SK-N-SH (cell line): ENCODE measurements at regions not wholly inside any gene's neighbourhood (a gene's known extent, or its start where the extent isn't known, plus 50 kb on each side); places are given as distances from the start of the nearest gene placed in this dataset.

Source experiments
- CTCF ChIA-PET: fragments of 300-600, 350-600 bp; formaldehyde crosslinking; extraction: SDS; loops from one replicate; lab custom pipeline; 2021; lab: Yijun Ruan, JAX
- POLR2A ChIA-PET: fragments of 350-600 bp; sonication (Branson Sonifier 250); formaldehyde crosslinking; extraction: SDS; loops from one replicate; lab custom pipeline; 2020; ENCODE audit warnings: antibody characterized with exemption, inconsistent platforms; lab: Yijun Ruan, JAX
- DNase-seq: peaks from one replicate; pipeline ENCODE4 v3.0.0; 2012
- H2AFZ ChIP-seq: fragments of 200-600 bp; sonication (generic); 2 replicates; pipeline ENCODE4 v1.8.1; 2016; ENCODE audit warnings: antibody characterized with exemption, mild to moderate bottlenecking, low read depth
- H3F3A ChIP-seq: fragments of 200-600 bp; sonication (generic); replicated peaks from 2 replicates; pipeline ENCODE3; 2016; ENCODE audit warnings: antibody characterized with exemption, mild to moderate bottlenecking; ENCODE audit not compliant: insufficient read depth
- H3K27ac ChIP-seq, 2 experiments: fragments of 200-500 bp in 1 of 2; fragments of 200-600 bp in 1 of 2; sonication (Bioruptor generic) in 1 of 2; sonication (generic), shearing (Covaris generic) in 1 of 2; 2 replicates each; pipeline versions ENCODE4 v1.5.1 to v1.6.1; 2014 to 2016; ENCODE audit warnings: low read depth in 2 of 2, inconsistent platforms in 1 of 2, low read length in 1 of 2, mild to moderate bottlenecking in 1 of 2, mixed read lengths in 1 of 2
- H3K27me3 ChIP-seq: fragments of 200-600 bp; sonication (generic), shearing (Covaris generic); 2 replicates; pipeline ENCODE4 v1.6.1; 2016; ENCODE audit warnings: mixed run types; ENCODE audit not compliant: insufficient read depth
- H3K36me3 ChIP-seq, 2 experiments: fragments of 200-500 bp in 1 of 2; fragments of 200-600 bp in 1 of 2; sonication (Bioruptor generic) in 1 of 2; sonication (generic) in 1 of 2; replicated peaks in 1 of 2; 2 replicates each; pipeline versions ENCODE3 to v1.5.1; 2014 to 2016; ENCODE audit warnings: low read length in 1 of 2, mild to moderate bottlenecking in 1 of 2; ENCODE audit not compliant: insufficient read depth in 2 of 2, control insufficient read depth in 1 of 2
- H3K4me1 ChIP-seq, 2 experiments: fragments of 200-500 bp in 1 of 2; fragments of 200-600 bp in 1 of 2; sonication (Bioruptor generic) in 1 of 2; sonication (generic), shearing (Covaris generic) in 1 of 2; 2 replicates each; pipeline versions ENCODE4 v1.5.1 to v1.6.1; 2014 to 2016; ENCODE audit warnings: low read depth in 1 of 2, low read length in 1 of 2, mixed run types in 1 of 2; ENCODE audit not compliant: insufficient read depth in 2 of 2, control insufficient read depth in 1 of 2
- H3K4me2 ChIP-seq: fragments of 200-600 bp; sonication (generic), shearing (Covaris generic); 2 replicates; pipeline ENCODE4 v1.6.1; 2017; ENCODE audit warnings: mixed run types
- H3K4me3 ChIP-seq, 2 experiments: fragments of 200-500 bp in 1 of 2; fragments of 200-600 bp in 1 of 2; sonication (Bioruptor generic) in 1 of 2; sonication (generic), shearing (Covaris generic) in 1 of 2; 2 replicates each; pipeline versions ENCODE4 v1.5.1 to v1.8.1; 2014 to 2016; ENCODE audit warnings: low read depth in 2 of 2, inconsistent platforms in 1 of 2, low read length in 1 of 2, mild to moderate bottlenecking in 1 of 2, mixed read lengths in 1 of 2, moderate library complexity in 1 of 2
- H3K79me2 ChIP-seq: fragments of 200-600 bp; sonication (generic); 2 replicates; pipeline ENCODE4 v1.8.1; 2017; ENCODE audit warnings: mild to moderate bottlenecking; ENCODE audit not compliant: insufficient read depth
- H3K9ac ChIP-seq: fragments of 200-600 bp; sonication (generic); 2 replicates; pipeline ENCODE4 v1.6.1; 2017; ENCODE audit warnings: mixed run types
- H3K9me2 ChIP-seq: fragments of 200-600 bp; sonication (generic); 2 replicates; pipeline ENCODE4 v1.6.1; 2017; ENCODE audit warnings: mixed run types
- H3K9me3 ChIP-seq: fragments of 200-600 bp; sonication (generic); 2 replicates; pipeline ENCODE4 v1.6.1; 2017; ENCODE audit warnings: mixed run types, mild to moderate bottlenecking, moderate library complexity
- H4K20me1 ChIP-seq: fragments of 200-600 bp; sonication (generic); 2 replicates; pipeline ENCODE4 v1.6.1; 2017; ENCODE audit warnings: mild to moderate bottlenecking, mixed run types; ENCODE audit not compliant: insufficient read depth
- CHD2 ChIP-seq: fragments of 150-350 bp; IDR thresholded peaks from 2 replicates; pipeline ENCODE4 v1.6.1; 2018; ENCODE audit warnings: low read length; ENCODE audit not compliant: partially characterized antibody
- ELF1 ChIP-seq: IDR thresholded peaks from 2 replicates; pipeline ENCODE4 v1.4.0; 2012
- FOXM1 ChIP-seq: IDR thresholded peaks from 2 replicates; pipeline ENCODE4 v1.4.0; 2012; ENCODE audit warnings: low read depth, mild to moderate bottlenecking
- GABPA ChIP-seq: IDR thresholded peaks from 2 replicates; pipeline ENCODE4 v1.4.0; 2012; ENCODE audit warnings: low read depth, mild to moderate bottlenecking
- NFIC ChIP-seq: IDR thresholded peaks from 2 replicates; pipeline ENCODE4 v1.4.0; 2012; ENCODE audit warnings: borderline replicate concordance
- PBX3 ChIP-seq: IDR thresholded peaks from 2 replicates; pipeline ENCODE4; 2012
- POLR2AphosphoS5 ChIP-seq: IDR thresholded peaks from 2 replicates; pipeline ENCODE4 v1.6.1; 2012; ENCODE audit warnings: low read depth, low read length
- RFX5 ChIP-seq: IDR thresholded peaks from 2 replicates; pipeline ENCODE4 v1.6.1; 2012; ENCODE audit warnings: mild to moderate bottlenecking, improper control_type of control experiment, low read length
- SMC3 ChIP-seq: IDR thresholded peaks from 2 replicates; pipeline ENCODE4 v1.6.1; 2012; ENCODE audit warnings: low read depth, low read length, improper control_type of control experiment
- TEAD4 ChIP-seq: IDR thresholded peaks from 2 replicates; pipeline ENCODE4 v1.4.0; 2012; ENCODE audit warnings: mild to moderate bottlenecking, borderline replicate concordance; ENCODE audit not compliant: insufficient read depth
- USF2 ChIP-seq: fragments of 150-350 bp; IDR thresholded peaks from 2 replicates; pipeline ENCODE4 v1.6.1; 2017; ENCODE audit warnings: antibody characterized with exemption, low read length, low read depth, borderline replicate concordance
- YY1 ChIP-seq: IDR thresholded peaks from 2 replicates; pipeline ENCODE4 v1.4.0; 2012; ENCODE audit warnings: low read depth, mild to moderate bottlenecking
- WGBS: methylation state at CpG from one replicate; pipeline ENCODE4 v1.1.6; 2017; ENCODE audit warnings: low lambda C conversion rate; 5-methylcytosine and 5-hydroxymethylcytosine counted together
- TF ChIP-seq, protein P1 (sequence below): IDR thresholded peaks from 2 replicates; pipeline ENCODE4 v1.4.0; 2012; ENCODE audit warnings: low read depth, borderline replicate concordance
- TF ChIP-seq, protein P2 (sequence below): fragments of 200-600 bp; sonication (generic); IDR thresholded peaks from 2 replicates; pipeline ENCODE4 v1.6.1; 2017; ENCODE audit warnings: antibody characterized with exemption, mild to moderate bottlenecking, moderate library complexity

- TF ChIP-seq, protein P1, sequence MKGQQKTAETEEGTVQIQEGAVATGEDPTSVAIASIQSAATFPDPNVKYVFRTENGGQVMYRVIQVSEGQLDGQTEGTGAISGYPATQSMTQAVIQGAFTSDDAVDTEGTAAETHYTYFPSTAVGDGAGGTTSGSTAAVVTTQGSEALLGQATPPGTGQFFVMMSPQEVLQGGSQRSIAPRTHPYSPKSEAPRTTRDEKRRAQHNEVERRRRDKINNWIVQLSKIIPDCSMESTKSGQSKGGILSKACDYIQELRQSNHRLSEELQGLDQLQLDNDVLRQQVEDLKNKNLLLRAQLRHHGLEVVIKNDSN, result no peak
- no peak for TF ChIP-seq YY1
- TF ChIP-seq TEAD4, result no peak
- no peak for TF ChIP-seq GABPA
- no peak for TF ChIP-seq USF2
These were observed 626.6 kb downstream of the TMTC2 start (continued) for GRCh38 chr12:83313322-83313721.

DNA sequence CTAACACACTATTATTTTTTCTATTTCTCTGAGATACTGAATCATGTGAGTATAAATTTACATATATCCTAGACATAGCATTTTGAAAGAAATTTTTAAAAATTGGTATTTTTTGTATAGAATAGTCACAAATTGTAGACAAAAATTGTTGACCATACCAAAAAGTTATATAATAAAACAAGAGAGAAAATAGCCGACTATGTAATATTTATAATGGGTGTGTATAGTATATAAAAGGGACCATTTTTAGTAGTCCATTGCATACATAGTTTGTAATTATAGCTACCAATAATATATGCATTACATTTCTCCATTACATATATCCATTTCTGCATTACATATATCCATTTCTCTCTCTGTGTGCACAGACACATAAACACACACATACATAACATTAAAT is 590.2 kb downstream of the TMTC2 start:
- H3K9me3 ChIP-seq, result no peaks in the 10 kb centered on the region
- 84% methylated on average over 1 of the region's 1 CpG for WGBS
- ChIA-PET CTCF (no interaction called here), POLR2A (no interaction called here)
- H3F3A ChIP-seq, result no peaks in the 10 kb centered on the region
- no peaks in the 10 kb centered on the region for H3K36me3 ChIP-seq
- H3K79me2 ChIP-seq, result no peaks in the 10 kb centered on the region
- no peak overlapping the region for H3K4me2 ChIP-seq
- DNase-seq, result no peak
- TF ChIP-seq GABPA, result no peak
- H3K27ac ChIP-seq, result no peak overlapping the region
- H3K9me2 ChIP-seq, result no peaks in the 10 kb centered on the region
- H3K27me3 ChIP-seq, result no peaks in the 10 kb centered on the region
- H3K4me3 ChIP-seq, result no peak overlapping the region
- H3K9ac ChIP-seq, result no peak overlapping the region
- no peak overlapping the region for H2AFZ ChIP-seq
- H3K4me1 ChIP-seq, result no peaks in the 10 kb centered on the region
- no peaks in the 10 kb centered on the region for H4K20me1 ChIP-seq

DNA sequence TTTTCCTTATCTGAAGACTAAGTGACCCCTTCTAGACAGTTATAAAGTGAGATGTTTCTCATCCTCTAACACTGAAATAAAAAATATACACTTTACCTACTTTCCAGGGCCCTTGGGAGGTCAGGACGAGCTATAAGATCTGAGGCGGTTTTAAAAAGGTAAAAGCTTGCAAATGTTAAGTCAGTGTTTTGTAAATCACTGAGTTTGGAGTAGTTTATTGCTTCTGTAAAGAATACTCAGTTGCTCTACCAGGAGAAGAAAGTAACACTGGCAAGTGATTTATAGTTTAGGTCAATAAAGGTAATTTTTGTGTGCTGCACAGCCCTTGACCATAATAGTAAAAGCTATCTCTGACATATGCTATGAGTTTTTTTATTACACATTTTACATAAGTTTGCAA is 584.5 kb downstream of the TMTC2 start:
- TF ChIP-seq ELF1 (no peak), FOXM1 (no peak), CHD2 (no peak), YY1 (no peak), NFIC (no peak), POLR2AphosphoS5 (no peak), USF2 (no peak), PBX3 (no peak), SMC3 (no peak), RFX5 (no peak)
- TF ChIP-seq, protein P2, sequence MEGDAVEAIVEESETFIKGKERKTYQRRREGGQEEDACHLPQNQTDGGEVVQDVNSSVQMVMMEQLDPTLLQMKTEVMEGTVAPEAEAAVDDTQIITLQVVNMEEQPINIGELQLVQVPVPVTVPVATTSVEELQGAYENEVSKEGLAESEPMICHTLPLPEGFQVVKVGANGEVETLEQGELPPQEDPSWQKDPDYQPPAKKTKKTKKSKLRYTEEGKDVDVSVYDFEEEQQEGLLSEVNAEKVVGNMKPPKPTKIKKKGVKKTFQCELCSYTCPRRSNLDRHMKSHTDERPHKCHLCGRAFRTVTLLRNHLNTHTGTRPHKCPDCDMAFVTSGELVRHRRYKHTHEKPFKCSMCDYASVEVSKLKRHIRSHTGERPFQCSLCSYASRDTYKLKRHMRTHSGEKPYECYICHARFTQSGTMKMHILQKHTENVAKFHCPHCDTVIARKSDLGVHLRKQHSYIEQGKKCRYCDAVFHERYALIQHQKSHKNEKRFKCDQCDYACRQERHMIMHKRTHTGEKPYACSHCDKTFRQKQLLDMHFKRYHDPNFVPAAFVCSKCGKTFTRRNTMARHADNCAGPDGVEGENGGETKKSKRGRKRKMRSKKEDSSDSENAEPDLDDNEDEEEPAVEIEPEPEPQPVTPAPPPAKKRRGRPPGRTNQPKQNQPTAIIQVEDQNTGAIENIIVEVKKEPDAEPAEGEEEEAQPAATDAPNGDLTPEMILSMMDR, result no peak
- TF ChIP-seq, protein P1, result no peak
- no peaks in the 10 kb centered on the region for H3K79me2 ChIP-seq
- no peaks in the 10 kb centered on the region for H3K27me3 ChIP-seq
- H3K4me1 ChIP-seq, result no peaks in the 10 kb centered on the region
- H4K20me1 ChIP-seq, result no peaks in the 10 kb centered on the region
- no peaks in the 10 kb centered on the region for H3K9me2 ChIP-seq
- 56% methylated on average over 2 of the region's 2 CpGs for WGBS
- no peaks in the 10 kb centered on the region for H3K9me3 ChIP-seq
- H3K36me3 ChIP-seq, result no peaks in the 10 kb centered on the region
- H3K4me3 ChIP-seq, result no peak overlapping the region
- no peak overlapping the region for H2AFZ ChIP-seq
- DNase-seq, result no peak
- H3F3A ChIP-seq, result no peaks in the 10 kb centered on the region
- POLR2A ChIA-PET, result no interaction called here
- H3K27ac ChIP-seq, result no peak overlapping the region
- CTCF ChIA-PET, result no interaction called here
- no peak overlapping the region for H3K4me2 ChIP-seq
- H3K9ac ChIP-seq, result no peak overlapping the region
